Stimulated activated naive B cell treated with anti-CD40 and anti-IgM and Interleukin-4, amounts not matched to agents 10 μg/mL and 1 μg/mL and 100 μg/mL, for 72 hours (primary cell): ENCODE measurements at regions not wholly inside any gene's neighbourhood (a gene's known extent, or its start where the extent isn't known, plus 50 kb on each side); places are given as distances from the start of the nearest gene placed in this dataset.

Source experiments
- ATAC-seq, 2 donors: fragments of 150-1000 bp; cut with Tn5 transposase; replicated peaks; 2 replicates each; pipeline ENCODE4 v1.10.0; 2021; ENCODE audit warnings: moderate library complexity in 1 of 2
- DNase-seq: peaks from one replicate; pipeline ENCODE4 v3.0.0; 2021
- H3K27ac Mint-ChIP-seq: one replicate; pipeline ENCODE4 v1.8.0; 2022; ENCODE audit warnings: mild to moderate bottlenecking, mixed read lengths
- H3K27me3 Mint-ChIP-seq, 2 donors: one replicate each; pipeline ENCODE4 v1.8.0; 2022; ENCODE audit warnings: mixed read lengths in 2 of 2
- H3K36me3 Mint-ChIP-seq, 2 donors: one replicate each; pipeline ENCODE4 v1.8.0; 2022; ENCODE audit warnings: mixed read lengths in 2 of 2, mild to moderate bottlenecking in 1 of 2
- H3K4me1 Mint-ChIP-seq, 2 donors: one replicate each; pipeline ENCODE4 v1.8.0; 2022; ENCODE audit warnings: mixed read lengths in 2 of 2, mild to moderate bottlenecking in 1 of 2
- H3K4me3 Mint-ChIP-seq, 2 donors: one replicate each; pipeline ENCODE4 v1.8.0; 2022; ENCODE audit warnings: mild to moderate bottlenecking in 2 of 2, mixed read lengths in 2 of 2, moderate library complexity in 1 of 2
- H3K9me3 Mint-ChIP-seq, 2 donors: one replicate each; pipeline ENCODE4 v1.8.0; 2022; ENCODE audit warnings: mixed read lengths in 2 of 2, mild to moderate bottlenecking in 1 of 2

DNA sequence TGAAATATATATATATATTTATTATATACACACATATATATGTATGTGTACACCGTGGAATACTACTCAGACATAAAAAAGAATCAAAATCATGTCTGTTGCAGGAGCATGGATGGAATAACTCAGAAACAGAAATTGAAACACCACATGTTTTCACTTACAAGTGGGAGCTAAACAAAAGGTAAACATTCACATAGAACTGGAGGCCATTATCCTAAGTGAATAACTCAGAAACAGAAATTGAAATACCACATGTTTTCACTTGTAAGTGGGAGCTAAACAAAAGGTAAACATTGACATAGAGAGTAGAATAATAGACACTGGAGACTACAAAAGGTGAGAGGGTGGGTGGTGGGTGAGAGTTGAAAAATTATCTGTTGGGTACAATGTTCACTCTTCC lies 171.5 kb upstream of the GOLIM4 start:
- Mint-ChIP-seq H3K27ac (no peak overlapping the region), H3K4me1 (no peaks in the 10 kb centered on the region), H3K4me3 (no peak overlapping the region), H3K36me3 (no peaks in the 10 kb centered on the region), H3K27me3 (no peaks in the 10 kb centered on the region), H3K9me3 (no peaks in the 10 kb centered on the region)
- ATAC-seq (no peak), DNase-seq (no peak)

- no peak overlapping the region for H3K27ac Mint-ChIP-seq
- H3K4me3 Mint-ChIP-seq = no peak overlapping the region
- no peaks in the 10 kb centered on the region for H3K36me3 Mint-ChIP-seq
- no peaks in the 10 kb centered on the region for H3K9me3 Mint-ChIP-seq
- ATAC-seq = no peak
- no peaks in the 10 kb centered on the region for H3K27me3 Mint-ChIP-seq
- no peak for DNase-seq
- H3K4me1 Mint-ChIP-seq = no peaks in the 10 kb centered on the region
Measured at GRCh38 chr3:168266335-168266734, 170.6 kb upstream of the GOLIM4 start.

GRCh38 chr3:168262887-168263286 lies 167.2 kb upstream of the GOLIM4 start:
- H3K27ac Mint-ChIP-seq = no peak overlapping the region
- H3K36me3 Mint-ChIP-seq = no peaks in the 10 kb centered on the region
- peaks cover 0 to 1% of the 10 kb centered on the region in 2 donors for H3K9me3 Mint-ChIP-seq
- ATAC-seq (no peak), DNase-seq (no peak)
- H3K4me3 Mint-ChIP-seq = no peak overlapping the region
- no peaks in the 10 kb centered on the region for H3K27me3 Mint-ChIP-seq
- H3K4me1 Mint-ChIP-seq = no peaks in the 10 kb centered on the region

DNA sequence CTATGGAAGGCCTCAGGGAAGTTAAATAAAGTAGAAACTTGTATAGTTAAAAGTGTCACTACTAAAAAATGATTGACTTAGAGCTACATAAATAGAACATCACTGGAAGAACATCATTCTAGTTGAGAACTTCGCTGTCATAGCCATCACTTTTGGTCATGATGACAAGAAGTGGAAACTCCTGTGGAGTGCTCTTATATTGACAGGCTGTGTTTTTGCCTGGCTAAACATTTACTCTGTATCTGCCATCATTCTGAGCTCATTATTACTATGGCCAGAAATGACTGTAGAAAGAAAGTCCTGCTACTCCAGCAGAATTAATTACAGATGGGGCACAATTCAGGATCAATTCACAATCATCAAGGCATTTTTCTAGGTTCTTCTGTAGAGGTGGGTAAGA lies 165.1 kb upstream of the GOLIM4 start:
- Mint-ChIP-seq H3K36me3 (peaks cover under 1% of the 10 kb centered on the region in 2 donors), H3K27me3 (no peaks in the 10 kb centered on the region), H3K4me3 (no peak overlapping the region), H3K4me1 (no peaks in the 10 kb centered on the region), H3K27ac (no peak overlapping the region), H3K9me3 (peaks cover 1 to 13% of the 10 kb centered on the region in 2 donors)
- ATAC-seq = no peak
- DNase-seq = no peak

GRCh38 chr3:168251371-168251770 lies 155.6 kb upstream of the GOLIM4 start:
- peaks cover 14 to 16% of the 10 kb centered on the region in 2 donors for H3K9me3 Mint-ChIP-seq
- H3K36me3 Mint-ChIP-seq = peaks cover 8 to 9% of the 10 kb centered on the region in 2 donors
- peaks cover 24 to 35% of the 10 kb centered on the region in 2 donors for H3K27me3 Mint-ChIP-seq
- H3K27ac Mint-ChIP-seq = no peak overlapping the region
- peak overlapping the region in 1 of 2 donors; percentile 14 for H3K4me3 Mint-ChIP-seq
- no peak for DNase-seq
- H3K4me1 Mint-ChIP-seq = peaks cover 16 to 29% of the 10 kb centered on the region in 2 donors
- peak; percentile 69 to 72 for ATAC-seq

DNA sequence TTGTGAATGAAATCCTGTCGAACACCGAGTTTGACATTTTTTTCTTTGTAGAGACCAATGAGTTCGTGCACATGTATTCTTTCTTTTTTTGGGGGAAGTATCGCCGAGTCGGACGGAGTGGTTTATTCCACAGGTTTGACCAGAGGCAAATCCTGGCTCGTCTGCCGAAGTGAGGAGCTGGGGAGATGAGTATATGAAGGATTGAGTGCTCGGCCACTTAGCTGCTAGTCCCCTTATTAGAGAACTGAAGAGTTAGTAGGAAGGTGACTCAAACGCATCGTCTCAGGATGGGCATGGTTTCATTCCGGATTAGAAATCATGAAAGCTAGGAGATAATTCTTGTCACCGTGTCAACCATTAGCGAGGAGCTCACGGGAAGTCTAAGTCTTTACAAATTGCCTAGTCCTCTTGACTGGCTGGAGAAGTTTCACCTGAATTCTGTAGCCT lies 154.7 kb upstream of the GOLIM4 start:
- ATAC-seq = peak; percentile 41
- H3K27ac Mint-ChIP-seq = peak overlapping the region; percentile 25

DNA sequence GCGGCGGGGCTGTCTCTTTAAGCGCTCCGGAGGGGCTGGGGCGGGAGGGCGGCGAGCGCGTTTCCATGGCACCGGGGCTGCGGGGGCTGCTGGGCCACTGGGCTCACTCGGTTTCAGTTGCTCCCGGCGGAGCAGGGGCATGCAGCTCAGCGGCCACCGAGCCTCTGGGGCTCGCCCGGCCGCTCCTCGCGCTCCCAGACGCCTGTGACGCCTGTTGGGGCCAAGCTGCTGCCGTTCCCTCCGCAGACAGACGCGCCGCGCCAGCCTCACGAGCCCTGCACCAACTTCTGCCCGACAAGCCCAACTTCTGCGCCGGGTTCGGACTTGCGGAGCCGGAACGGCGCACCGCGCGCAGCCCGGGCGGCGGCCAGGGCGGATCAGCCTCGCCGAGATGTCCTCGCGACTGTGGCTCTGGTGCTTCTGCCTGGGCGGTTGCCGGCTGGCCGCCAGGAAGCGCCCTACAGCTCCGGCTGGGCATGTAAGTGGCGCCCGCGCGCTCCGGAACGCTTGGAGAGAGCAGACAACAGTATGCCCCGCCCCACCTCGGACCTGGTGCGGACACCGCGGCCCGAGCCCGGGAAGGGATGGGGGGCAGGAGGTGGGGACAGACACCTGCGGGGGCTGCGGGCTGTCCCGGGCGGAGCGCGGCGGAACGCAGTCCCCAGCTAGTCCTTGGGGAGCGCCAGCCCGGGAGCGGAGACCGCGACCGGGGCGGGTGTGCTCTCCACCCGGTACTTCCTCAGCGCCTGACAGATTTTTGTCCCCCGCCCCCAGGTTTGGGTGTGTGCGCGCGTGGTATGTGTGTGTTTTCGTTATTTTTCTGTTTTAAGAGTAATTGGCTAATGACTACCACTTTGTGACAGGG lies 154.1 kb upstream of the GOLIM4 start:
- Mint-ChIP-seq H3K27ac (peak overlapping the region; percentile 31), H3K4me3 (peak overlapping the region; percentile 79 to 88), H3K36me3 (peaks cover 2% of the 10 kb centered on the region in 2 donors), H3K9me3 (peaks cover 2% of the 10 kb centered on the region in 2 donors), H3K4me1 (peaks cover 16 to 29% of the 10 kb centered on the region in 2 donors), H3K27me3 (peaks cover 27 to 40% of the 10 kb centered on the region in 2 donors)
- peak; percentile 24 for DNase-seq
- peak; percentile 72 to 75 for ATAC-seq

More for the DNA sequence above, 154.7 kb upstream of the GOLIM4 start:
- Mint-ChIP-seq H3K4me1 (peaks cover 16 to 29% of the 10 kb centered on the region in 2 donors), H3K27me3 (peaks cover 25 to 38% of the 10 kb centered on the region in 2 donors), H3K9me3 (peaks cover 9% of the 10 kb centered on the region in 2 donors), H3K4me3 (peak overlapping the region; percentile 63 to 79), H3K36me3 (peaks cover 3 to 4% of the 10 kb centered on the region in 2 donors)
- no peak for DNase-seq

- ATAC-seq (no peak), DNase-seq (no peak)
- H3K27ac Mint-ChIP-seq = peak overlapping the region; percentile 62
- H3K4me3 Mint-ChIP-seq = peak overlapping the region; percentile 79 to 88
- H3K36me3 Mint-ChIP-seq = no peaks in the 10 kb centered on the region
- H3K4me1 Mint-ChIP-seq = peaks cover 16 to 29% of the 10 kb centered on the region in 2 donors
- H3K9me3 Mint-ChIP-seq = no peaks in the 10 kb centered on the region
- H3K27me3 Mint-ChIP-seq = peaks cover 27 to 40% of the 10 kb centered on the region in 2 donors
Measured at GRCh38 chr3:168249205-168249549, 153.5 kb upstream of the GOLIM4 start.

DNA sequence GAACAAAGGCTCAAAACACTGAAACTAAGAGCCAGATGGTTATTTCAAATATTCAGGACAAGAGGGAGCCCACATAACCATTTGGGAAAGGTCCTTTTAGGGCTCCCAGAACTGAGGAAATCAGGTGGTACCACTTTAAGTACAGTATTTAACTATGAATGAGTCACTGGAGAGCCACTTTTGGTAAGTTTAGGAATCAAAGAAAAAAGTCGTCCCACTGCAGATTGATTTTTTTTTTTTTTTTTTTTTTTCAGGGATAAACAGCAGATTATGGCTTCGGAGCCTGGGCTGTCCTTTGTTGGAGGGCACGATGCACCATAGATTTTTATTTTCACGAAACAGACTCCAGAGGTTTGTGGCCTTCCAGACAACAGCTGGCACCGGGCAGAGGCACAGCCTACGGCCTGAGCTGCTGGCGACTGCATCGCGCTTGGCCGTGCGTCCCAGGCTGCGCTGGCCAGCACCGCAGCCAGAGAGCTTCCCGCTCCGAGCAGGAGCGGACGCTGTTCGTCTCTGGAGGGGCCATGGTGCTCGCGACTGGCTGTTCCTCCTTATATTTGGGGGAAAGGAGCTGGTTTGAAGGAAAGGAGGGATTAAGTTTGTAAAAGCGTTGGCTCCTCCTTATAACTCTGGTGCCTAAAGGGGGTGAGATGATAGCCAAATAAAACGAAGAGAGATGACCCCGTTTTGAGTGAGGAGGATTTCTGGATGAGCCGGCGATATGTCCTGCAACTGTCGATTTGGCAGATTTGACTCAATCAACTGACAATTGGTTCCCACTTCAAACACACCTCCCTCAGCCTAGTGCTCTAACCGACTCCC lies 152.9 kb upstream of the GOLIM4 start:
- H3K4me1 Mint-ChIP-seq = peaks cover 16 to 29% of the 10 kb centered on the region in 2 donors
- no peaks in the 10 kb centered on the region for H3K36me3 Mint-ChIP-seq
- H3K4me3 Mint-ChIP-seq = peak overlapping the region; percentile 79 to 88
- peaks cover 27 to 40% of the 10 kb centered on the region in 2 donors for H3K27me3 Mint-ChIP-seq
- no peaks in the 10 kb centered on the region for H3K9me3 Mint-ChIP-seq
- no peak for DNase-seq
- no peak for ATAC-seq
- peak overlapping the region; percentile 62 for H3K27ac Mint-ChIP-seq

DNA sequence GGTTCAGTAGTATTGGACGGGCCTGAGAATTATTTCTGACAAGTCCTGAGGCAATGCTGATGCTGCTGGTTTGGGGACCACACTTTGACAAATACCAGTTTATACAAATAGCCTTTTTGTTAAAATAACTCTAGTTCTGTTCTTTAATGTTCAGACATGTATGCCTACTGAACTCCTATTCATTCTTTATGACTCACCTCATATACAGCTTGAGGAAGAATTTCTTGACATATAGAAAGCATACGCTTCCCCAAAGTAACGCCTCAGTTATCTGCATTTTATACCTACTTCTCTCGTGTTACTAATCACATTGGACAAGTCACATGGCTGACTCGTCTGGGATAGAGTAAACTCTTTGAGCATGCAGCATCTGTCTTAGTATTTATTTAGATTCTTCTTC lies 145.4 kb upstream of the GOLIM4 start:
- Mint-ChIP-seq H3K4me3 (no peak overlapping the region), H3K27me3 (peaks cover 12 to 15% of the 10 kb centered on the region in 2 donors), H3K36me3 (no peaks in the 10 kb centered on the region), H3K27ac (no peak overlapping the region), H3K9me3 (peaks cover 0 to 3% of the 10 kb centered on the region in 2 donors), H3K4me1 (no peaks in the 10 kb centered on the region)
- no peak for DNase-seq
- no peak for ATAC-seq

DNA sequence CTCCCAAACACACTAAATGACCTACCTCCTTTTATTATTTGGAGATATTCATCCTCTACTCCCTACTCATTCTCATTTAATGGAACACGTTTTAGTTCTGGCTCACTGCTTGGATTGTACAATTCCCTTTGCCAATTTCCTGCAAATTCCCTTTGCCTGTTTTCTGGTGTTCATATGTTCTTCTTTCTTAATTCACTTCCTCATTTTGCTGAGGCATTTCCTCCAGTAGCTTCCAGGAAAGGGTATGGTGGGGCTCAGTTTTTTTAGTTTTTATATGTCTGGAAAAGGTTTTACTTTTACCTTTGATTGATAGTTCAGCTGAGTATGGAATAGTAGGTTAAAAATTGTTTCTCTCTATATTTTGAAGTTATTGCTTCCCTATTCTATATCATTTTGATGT lies 143.6 kb upstream of the GOLIM4 start:
- ATAC-seq = no peak

GRCh38 chr3:168233001-168233400 lies 137.3 kb upstream of the GOLIM4 start:
- H3K27ac Mint-ChIP-seq = no peak overlapping the region
- H3K27me3 Mint-ChIP-seq = no peaks in the 10 kb centered on the region
- DNase-seq = no peak
- no peak overlapping the region for H3K4me3 Mint-ChIP-seq
- no peak for ATAC-seq
- no peaks in the 10 kb centered on the region for H3K4me1 Mint-ChIP-seq
- no peaks in the 10 kb centered on the region for H3K36me3 Mint-ChIP-seq
- H3K9me3 Mint-ChIP-seq = no peaks in the 10 kb centered on the region

More for the DNA sequence above, 143.6 kb upstream of the GOLIM4 start:
- Mint-ChIP-seq H3K27ac (no peak overlapping the region), H3K4me3 (no peak overlapping the region), H3K9me3 (peaks cover 0 to 3% of the 10 kb centered on the region in 2 donors), H3K27me3 (peaks cover 8 to 10% of the 10 kb centered on the region in 2 donors), H3K36me3 (no peaks in the 10 kb centered on the region), H3K4me1 (no peaks in the 10 kb centered on the region)
- no peak for DNase-seq

DNA sequence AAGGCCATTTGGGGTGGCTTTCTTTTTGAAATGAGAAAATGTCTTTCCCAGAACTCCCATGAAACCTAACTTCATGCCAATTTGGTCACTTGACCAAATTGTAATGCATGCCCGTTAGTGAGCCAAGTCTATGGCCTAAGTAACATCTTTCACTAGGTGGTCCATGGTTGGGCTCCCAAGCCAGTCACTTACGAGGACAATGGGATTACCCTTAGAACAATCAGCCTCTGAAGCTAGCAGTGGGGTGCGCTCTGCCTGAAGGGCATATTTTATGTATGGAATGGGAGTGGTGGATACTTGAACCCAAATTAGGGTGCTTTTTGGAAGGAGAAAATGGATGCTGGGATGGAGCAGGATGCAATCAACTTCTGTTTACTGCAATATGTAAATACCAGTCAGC lies 127.4 kb upstream of the GOLIM4 start:
- Mint-ChIP-seq H3K27ac (no peak overlapping the region), H3K9me3 (no peaks in the 10 kb centered on the region), H3K36me3 (no peaks in the 10 kb centered on the region), H3K27me3 (no peaks in the 10 kb centered on the region), H3K4me3 (no peak overlapping the region), H3K4me1 (no peaks in the 10 kb centered on the region)
- DNase-seq = no peak
- ATAC-seq = no peak

- H3K4me1 Mint-ChIP-seq = no peaks in the 10 kb centered on the region
- no peak for ATAC-seq
- no peak overlapping the region for H3K27ac Mint-ChIP-seq
- no peaks in the 10 kb centered on the region for H3K9me3 Mint-ChIP-seq
- H3K4me3 Mint-ChIP-seq = no peak overlapping the region
- H3K27me3 Mint-ChIP-seq = no peaks in the 10 kb centered on the region
- no peaks in the 10 kb centered on the region for H3K36me3 Mint-ChIP-seq
- DNase-seq = no peak
Measured at GRCh38 chr3:168220556-168220955, 124.8 kb upstream of the GOLIM4 start.
